Stimulated activated CD8-positive, alpha-beta memory T cell treated with anti-CD3 and anti-CD28 coated beads, Interleukin-7, amount 100 ng/mL, for 4 hours (primary cell): ENCODE measurements at regions not wholly inside any gene's neighbourhood (a gene's known extent, or its start where the extent isn't known, plus 50 kb on each side); places are given as distances from the start of the nearest gene placed in this dataset.
"Not testable (repeated sequence)": the region's sequence is repeated elsewhere in the genome, so short reads cannot be mapped to it uniquely, and the experiment has no call there.

Experiments
- DNase-seq, 2 donors: peaks; one replicate each; pipeline ENCODE4 v3.0.0-alpha.2; 2020; ENCODE audit warnings: low read depth in 2 of 2

DNA sequence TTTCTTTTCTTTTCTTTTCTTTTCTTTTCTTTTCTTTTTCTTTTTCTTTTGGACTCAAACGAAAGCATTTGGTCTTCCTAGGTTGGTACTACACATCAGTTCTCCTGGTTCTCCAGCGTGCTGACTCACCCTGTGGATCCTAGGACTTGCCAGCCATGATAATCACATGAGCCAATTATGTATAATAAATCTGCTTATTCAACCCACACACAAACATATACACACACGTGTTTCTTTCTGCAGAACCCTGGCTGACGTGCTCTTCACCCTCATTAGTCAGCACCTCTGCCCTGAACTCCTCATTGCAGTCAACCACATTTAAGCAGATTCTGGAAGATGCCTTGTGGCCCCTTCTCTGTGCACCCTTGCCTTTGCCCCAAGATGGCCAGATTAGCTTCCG lies 162.4 kb upstream of the MYT1L start:
- DNase-seq: no peak

DNA sequence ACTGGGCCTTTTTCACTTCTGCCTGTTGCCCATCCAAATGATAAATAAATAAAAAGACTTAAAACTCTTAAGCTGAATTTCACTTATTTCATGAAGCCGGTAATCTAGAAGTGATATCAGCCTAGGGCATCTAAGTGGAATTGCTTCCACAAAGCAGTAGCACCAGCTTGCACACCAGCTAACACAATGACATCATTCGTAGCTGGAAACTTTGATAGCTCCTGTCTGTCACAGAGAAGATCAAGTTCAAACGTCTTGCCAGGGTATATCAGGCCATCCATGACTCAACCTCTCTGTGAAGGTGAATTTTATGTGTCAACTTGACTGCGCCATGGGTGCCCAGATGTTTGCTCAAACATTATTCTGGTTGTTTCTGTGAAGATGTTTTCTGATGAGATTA lies 161.7 kb upstream of the MYT1L start:
- DNase-seq: no peak

DNA sequence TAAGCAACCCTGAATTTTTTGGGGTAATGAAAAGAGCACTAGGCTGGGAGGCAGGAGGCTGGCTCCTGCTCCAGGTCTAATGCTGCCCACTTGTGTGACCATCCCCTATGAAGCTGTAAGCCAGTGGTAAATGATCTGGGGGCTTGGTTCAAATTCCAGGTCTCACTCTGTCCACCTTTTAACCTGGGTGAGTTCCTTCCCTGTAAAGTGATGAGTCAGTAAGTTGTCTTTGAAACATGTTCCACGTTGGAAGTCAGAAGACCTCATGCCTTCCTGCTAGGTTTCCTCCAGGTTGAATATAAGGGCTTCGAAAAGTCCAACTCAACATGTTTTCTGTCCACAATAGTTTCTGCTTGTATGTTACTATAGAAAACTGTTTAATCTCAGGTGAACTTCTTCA lies 160.9 kb upstream of the MYT1L start:
- DNase-seq: no peak

DNA sequence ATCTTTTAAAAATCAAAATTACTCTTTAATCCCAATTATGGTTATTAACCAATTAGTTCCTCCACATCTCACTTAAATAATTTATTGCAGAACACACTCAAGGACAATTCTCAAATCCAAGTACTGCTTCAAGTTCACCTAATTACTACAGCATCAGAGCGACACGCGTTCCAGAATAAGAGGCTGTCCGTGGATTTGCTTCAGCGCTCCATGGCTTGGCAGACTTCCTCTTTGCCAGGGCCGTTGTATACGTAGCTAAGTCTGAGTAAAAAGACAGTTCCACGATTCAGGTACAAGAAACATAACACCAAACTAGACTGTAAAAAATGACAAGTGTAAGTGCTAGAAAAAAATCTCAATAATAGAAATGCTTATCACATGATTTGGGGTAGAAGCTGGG lies 153.2 kb upstream of the MYT1L start:
- no peak for DNase-seq

DNA sequence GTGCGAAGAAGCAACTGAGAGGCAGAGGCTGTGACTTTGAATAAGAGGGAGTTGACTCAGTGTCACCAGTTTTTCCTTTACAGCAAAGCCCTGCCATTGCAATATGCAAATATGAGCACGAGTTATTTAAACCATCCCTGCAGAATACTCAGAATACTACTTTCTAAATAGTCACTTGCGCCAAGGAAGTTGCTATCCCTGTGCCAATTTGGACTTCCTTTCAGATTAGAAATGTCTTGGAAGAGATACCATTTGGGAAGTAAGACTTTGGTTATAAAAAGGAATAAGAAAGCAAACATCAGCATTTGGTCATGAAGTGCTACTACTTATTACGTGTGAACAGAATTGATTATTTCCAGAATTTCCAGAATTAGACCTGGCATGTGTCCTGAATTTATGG lies 151.8 kb upstream of the MYT1L start:
- DNase-seq: no peak

DNA sequence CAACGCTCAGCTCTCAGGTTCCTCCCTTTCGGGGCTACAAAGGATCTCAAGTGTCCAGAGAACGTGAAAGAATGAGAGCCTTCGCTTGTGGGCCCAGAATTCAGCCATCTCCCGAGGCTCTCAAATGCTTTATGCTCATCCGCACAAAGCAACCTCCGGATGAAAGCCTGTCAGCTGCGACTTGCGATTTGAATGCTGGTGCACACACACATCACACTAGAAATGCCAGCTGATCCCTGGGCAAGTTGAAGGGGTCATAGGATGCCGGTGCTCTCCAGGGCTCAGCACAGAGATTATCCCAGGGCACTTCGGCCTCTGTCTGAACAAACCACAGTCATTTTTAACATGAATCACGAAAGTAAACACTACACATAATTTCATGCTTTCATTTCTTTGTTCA lies 141.8 kb upstream of the MYT1L start:
- DNase-seq: no peak

DNA sequence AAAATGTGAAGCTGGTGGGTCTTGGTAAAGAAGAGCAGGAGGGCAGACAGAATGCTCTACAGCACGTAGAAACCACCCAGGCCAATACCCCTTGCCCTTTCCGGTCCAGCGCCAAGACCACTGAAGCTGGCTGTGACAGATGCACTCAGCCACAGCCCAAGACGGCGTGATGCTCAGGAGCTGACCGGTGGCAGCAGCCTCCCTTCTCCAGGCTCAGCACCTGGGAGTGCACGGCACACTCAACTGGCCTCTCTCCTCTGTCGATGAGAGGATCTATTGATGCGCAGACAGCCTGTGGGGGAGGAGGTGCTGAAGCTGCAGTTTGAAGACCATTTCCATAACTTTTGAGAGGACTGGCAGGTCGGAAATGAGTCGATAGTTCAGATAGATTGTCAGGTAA lies 141.0 kb upstream of the MYT1L start:
- no peak for DNase-seq

DNA sequence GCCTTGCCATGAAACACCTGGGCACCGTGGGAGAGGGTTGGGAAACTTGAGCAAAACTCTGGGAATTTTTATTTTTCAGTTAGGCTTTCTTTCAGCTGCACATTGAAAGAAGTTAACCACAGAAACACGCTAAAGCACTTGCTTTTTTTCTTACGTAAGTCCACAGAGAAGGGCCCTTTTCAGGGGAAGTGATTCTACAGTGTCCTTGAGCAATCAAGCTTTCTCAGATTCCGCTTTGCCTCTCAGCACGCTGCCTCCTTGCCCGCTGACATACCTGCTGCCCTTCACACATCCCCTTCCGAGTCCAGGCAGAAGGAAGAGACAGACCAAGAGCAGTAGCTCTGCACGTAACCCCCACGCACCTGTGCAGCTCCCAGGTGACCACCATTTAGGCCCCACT lies 135.5 kb upstream of the MYT1L start:
- DNase-seq: no peak

DNA sequence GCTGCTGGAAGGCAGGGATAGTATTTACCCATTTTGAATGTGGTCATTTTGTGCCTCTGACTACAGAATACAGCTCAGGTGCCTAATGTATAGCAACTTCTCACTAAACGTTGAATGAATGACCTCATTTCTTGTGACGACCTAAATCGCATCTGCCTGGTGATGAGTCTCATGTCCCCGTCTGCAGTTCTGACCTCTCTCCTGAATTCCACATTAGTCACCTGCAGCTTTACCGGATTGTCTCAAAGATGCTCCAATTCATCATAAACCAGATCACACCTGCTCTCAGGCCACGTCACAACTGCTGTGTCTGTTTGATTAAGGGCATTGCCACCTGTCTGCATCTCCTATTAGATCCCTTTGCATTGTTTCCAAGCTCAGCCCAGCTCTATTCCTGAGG lies 133.6 kb upstream of the MYT1L start:
- DNase-seq: no peak

DNA sequence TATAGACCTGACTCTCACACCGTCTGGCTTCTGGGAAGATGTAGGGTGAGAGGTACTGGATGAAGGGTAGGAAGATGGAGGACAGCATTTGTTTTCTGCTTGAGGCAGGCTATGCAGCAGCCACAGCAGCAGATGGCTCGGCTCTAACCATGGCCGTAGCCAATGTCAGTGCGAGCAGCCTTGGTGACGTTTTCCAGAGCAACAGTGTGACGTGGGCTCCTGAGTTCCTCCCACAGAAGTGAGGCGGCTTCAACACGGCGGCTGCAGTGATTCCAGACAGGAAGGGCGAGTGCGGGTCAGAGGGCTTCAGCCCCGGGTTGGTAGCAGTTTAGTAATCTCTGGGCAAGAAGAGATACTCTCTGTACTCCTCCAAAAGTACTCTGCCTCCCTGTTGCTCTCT lies 133.0 kb upstream of the MYT1L start:
- no peak for DNase-seq

DNA sequence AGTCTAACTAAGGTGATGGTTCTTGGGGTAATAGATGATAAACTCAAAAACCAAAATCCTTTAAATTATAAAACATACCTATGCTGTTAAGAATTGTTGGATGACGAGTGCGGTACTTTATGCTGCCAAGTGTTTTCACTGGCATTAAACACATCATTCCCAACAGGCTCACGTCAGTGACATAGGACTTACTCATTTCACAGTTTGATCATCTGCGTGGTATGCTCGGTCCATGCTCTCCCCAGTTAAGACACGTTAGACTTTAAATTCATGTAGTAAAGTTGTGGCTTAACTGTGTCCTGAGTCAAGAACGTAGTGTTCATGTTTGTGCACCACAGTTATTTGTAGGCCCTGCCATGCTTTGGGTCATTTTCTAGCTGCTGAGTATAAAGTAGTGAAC lies 125.6 kb upstream of the MYT1L start:
- DNase-seq: no peak

DNA sequence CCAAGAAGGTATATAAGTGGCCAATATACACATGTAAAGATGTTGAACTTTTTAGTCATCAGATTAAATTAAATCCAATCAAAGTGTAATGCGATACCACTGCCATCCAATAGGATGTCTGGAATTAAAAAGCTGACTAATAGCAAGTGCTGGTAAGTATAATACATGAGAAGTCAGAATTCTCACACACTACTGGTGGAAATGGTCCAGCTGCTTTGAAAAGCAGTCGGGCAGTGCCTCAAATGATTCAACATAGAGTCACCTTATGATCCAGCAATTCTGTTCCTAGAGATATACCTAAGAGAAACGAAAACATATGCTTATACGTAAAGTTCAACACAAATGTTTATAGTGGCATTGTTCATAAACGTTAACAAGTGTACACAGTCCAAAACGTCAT lies 124.1 kb upstream of the MYT1L start:
- no peak for DNase-seq

DNA sequence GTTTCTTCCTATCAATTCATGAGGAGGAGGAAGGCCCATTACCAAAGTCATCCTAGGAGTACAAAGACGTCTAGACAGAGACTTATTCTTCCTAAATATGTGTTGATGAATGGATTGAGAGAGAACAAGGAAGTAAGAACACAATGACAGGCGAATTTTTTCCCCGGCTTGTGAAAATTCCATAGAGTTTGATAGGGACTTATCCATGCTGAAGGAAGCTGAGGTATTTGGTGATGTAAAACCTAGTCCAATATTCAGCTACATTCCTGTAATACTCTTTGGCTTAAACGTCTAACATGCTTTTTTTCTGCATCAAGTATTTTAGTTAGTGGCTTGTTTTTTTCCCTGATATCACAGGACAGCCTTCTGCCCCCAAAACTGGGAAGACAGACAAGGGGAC lies 121.9 kb upstream of the MYT1L start:
- DNase-seq: no peak

DNA sequence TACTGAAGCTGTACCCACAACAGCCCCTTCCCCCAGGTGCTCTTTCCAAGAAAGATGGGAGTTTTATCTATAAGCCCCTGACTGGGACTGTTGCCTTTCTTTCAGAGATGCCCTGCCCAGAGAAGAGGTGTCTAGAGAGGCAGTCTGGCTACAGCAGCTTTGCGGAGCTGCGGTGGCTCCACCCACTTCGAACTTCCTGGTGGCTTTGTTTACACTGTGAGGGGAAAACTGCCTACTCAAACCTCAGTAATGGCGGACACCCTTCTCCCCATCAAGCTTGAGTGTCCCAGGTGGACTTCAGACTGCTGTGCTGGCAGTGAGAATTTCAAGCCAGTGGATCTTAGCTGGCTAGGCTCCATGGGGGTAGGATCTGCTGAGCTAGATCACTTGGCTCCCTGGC lies 120.2 kb upstream of the MYT1L start:
- DNase-seq: not testable (repeated sequence)

DNA sequence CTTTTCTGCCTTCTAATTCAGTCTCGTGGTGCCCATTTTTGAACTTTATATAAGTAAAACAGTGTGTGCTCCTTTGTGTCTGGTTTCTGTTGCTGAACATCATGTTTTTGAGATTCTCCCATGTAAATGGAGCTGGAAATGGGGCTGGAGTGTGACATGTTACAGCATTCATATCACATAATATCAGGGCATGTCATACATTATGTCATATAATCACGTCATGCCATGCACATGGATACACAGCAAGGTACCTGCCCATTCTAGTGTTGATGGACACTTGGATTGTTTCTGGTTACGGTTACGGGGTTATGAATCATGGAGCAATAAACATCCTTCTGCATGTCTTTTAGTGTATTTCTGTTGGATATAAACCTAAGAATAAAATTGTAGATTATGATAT lies 117.1 kb upstream of the MYT1L start:
- DNase-seq: no peak

DNA sequence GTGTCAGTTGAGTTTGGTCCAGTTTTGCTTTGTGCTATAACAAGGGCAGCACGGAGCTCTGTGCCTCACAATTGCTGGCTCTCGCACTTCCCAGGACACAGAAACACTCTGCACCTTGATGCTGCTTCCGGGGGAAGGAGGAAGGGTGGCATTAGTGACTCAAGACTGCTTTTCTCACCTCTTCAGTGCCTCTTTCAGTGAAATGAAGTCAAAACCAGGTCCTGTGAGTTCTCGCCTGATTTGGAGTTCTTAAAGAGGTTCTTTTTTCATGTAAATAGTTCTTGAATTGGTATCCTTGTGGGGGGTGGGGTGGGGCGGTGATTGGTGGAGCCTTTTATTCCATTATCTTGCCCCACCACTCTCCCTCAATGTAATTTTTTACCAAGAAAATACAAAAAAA lies 91.5 kb upstream of the MYT1L start:
- no peak for DNase-seq

DNA sequence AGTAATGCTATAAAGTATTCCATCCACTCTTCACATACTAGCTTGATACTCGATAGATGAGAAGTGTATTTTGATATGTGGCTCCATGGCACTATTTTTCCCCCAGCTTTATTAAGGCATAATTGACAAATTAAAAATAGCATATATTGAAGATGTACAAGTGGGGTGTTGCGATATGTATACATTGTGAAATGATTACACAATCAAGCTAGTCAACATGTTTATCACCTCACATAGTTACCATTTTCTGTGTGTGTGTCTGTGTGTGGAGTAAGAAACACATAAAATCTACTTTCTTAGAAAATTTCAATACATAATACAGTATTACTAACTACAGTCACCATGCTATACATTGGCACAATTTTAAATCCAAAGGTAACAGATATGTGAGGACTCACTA lies 82.5 kb upstream of the MYT1L start:
- no peak for DNase-seq

DNA sequence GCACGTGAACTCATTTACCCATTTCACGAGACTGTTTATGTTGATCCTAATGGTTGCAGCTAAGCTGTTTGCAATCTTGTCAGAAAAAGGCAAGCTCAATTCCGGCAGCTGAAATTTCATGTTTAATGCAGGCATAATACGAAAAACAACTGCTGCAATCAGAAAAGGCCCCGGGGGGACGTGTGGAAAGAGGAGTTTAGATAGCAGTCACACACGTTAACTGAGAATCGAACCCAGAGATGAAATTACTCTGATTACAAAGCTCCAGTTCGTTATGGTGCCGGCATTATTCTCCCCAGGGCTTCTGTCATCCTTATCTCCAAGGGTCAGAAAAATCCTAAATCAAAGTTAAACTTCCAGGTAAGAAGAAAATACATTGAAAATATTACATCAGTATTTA lies 79.9 kb upstream of the MYT1L start:
- DNase-seq: no peak

DNA sequence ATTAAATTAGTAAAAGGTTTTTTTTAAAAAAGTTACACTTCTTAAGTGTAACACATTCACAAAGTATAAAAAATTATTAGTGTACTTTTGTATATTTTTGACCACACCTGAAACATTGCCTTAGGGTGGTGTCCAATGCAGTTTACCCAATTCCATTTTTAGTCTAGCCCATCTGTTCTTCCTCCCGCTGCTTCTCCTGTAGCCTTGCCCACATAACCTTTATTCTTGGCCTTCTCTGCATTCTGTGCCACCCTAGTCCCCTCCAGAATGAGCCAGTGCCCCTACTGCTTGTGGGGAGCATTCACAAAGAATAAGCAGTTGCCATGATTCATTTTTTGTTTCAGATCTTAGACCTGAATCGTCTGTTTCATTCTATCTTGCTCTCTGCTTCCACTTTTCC lies 78.4 kb upstream of the MYT1L start:
- DNase-seq: no peak

DNA sequence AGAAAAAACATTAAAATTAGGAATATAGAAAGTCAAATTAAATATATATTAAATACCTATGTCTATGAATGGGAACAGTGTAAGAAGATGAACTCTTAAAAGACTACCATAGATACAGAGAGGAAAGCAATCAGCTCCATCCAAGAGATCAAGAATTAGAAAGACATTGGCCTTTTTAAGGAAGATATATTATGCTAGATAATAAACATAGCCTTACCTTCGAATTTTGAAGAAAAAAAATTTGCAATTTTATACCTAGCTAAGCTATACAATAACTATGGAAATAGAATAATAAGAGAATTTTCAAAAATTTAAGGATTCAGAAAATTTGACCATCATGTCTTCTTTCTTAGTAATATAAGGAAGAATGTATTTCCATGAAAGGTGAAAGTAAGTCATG lies 74.7 kb upstream of the MYT1L start:
- DNase-seq: no peak

DNA sequence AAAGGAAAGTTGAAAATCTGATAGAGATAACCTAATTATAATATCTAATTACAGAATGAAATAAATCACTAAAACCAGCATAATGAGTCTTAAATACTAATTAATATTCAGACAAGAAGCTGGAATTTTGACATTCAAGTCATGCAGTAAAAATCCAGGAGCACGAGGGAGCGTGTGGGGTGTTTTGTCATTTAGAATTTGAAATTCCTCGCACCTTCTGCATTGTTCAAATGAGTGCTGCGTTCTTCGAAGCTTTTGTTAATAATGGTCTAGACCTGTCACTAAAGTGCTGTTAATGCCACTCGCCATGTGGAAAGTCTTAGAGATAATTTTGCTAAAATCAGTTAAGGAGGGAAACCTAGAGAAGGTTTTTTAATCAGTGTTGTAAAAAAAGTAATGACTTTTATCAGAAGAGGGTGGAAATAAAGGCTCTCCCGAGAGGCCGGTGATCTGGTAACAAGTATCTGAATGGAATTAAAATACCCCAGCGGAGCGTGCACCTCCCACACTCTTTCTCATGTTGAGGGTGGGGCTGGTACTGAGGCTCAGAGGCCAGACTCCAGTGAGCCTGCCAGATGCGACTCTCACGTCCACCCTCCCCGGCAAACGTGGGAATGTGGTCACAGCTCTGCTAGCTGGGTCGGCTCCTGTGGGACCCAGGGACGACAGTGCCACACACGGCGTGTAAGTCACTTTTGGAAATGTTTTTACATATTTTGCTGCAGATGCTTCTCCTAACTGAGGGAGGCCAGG lies 69.4 kb upstream of the MYT1L start:
- DNase-seq: no peak

DNA sequence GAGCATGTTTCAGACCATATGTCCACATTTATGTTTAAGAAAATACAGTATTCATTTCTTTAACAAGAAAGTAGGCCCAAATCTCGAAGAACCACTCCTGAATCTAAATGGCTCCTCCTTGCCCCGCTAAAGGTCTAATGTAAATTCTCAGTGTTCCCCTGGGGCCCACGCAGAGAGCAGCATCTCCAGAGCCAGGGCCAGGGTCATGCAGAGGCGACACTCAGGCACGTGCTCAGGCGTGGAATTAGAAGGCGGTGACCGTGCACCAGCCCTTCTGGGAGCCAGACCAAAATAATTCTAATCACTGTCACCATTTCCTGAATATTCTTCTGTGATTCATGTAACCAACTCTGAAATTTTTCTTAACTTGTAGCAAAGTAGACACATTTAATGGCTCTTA lies 68.3 kb upstream of the MYT1L start:
- DNase-seq: no peak

DNA sequence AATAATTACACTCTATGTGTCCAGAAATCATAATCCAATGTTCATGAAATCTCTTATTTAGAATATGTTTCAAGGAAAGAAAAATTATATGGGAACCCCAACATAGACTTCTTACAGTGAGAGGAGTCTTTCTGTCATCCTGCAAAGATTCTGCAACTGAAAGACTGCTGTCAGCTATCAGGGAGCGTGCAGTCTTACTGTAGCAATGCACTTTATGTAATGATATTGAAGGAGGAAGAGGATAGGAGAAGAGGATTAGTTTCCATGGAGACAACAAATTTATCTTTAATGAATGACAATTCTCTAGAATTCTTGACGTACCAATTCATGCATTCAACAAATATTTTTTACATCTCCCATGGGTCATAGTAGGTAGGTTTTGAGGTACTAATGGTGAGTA lies 61.3 kb upstream of the MYT1L start:
- no peak for DNase-seq

DNA sequence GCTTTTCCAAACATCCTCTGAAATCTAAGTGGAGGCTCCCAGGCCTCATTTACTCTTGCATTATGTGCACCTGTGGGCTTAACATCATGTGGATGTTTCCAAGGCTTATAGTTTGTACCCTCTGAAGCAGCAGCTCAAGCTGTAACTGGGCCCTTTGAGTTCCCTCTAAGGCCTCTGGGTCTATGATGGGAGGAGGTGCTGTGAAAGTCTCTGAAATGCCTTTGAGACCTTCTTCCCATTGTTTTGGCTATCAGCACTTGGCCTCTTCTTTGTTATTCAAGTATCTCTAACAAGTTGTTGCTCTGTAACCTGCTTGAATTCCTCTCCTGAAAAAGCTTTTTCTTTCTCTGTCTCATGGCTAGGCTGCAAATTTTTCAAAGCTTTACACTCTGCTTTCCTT lies 58.1 kb upstream of the MYT1L start:
- DNase-seq: no peak
